NCI-H345 treated with DMSO at 0.1 percent for 48 hours (cell line): ENCODE measurements at regions not wholly inside any gene's neighbourhood (a gene's known extent, or its start where the extent isn't known, plus 50 kb on each side); places are given as distances from the start of the nearest gene placed in this dataset.
"Not testable (repeated sequence)": the region's sequence is repeated elsewhere in the genome, so short reads cannot be mapped to it uniquely, and the experiment has no call there.

Experiments used
- DNase-seq: peaks from one replicate; lab custom pipeline; 2025; ENCODE audit not compliant: unreplicated experiment; lab: John Stamatoyannopoulos, UW

GRCh38 chr19:33866696-33867095 is 70.0 kb downstream of the KCTD15 start:
- DNase-seq, result no peak

- no peak for DNase-seq
Measured at GRCh38 chr19:33868076-33868735, 71.5 kb downstream of the KCTD15 start.

GRCh38 chr19:33868788-33869412 is 72.2 kb downstream of the KCTD15 start:
- no peak for DNase-seq

- not testable (repeated sequence) for DNase-seq
Measured at GRCh38 chr19:33870298-33870932, 73.7 kb downstream of the KCTD15 start.

- DNase-seq, result no peak
Measured at GRCh38 chr19:33871605-33872004, 74.9 kb downstream of the KCTD15 start.

- no peak for DNase-seq
Measured at GRCh38 chr19:33872445-33873320, 76.0 kb downstream of the KCTD15 start.

GRCh38 chr19:33875071-33875470 is 78.4 kb downstream of the KCTD15 start:
- no peak for DNase-seq

GRCh38 chr19:33876192-33876591 is 79.5 kb downstream of the KCTD15 start:
- DNase-seq, result no peak

- no peak for DNase-seq
Measured at GRCh38 chr19:33878030-33878544, 81.4 kb downstream of the KCTD15 start.

GRCh38 chr19:33878910-33879810 is 82.5 kb downstream of the KCTD15 start:
- no peak for DNase-seq

- no peak for DNase-seq
Measured at GRCh38 chr19:33879818-33880575, 83.3 kb downstream of the KCTD15 start.

GRCh38 chr19:33883859-33884519 is 87.3 kb downstream of the KCTD15 start:
- DNase-seq, result no peak

GRCh38 chr19:33885236-33885635 is 88.6 kb downstream of the KCTD15 start:
- DNase-seq, result no peak

- no peak for DNase-seq
Measured at GRCh38 chr19:33887891-33888290, 91.2 kb downstream of the KCTD15 start.

GRCh38 chr19:33888665-33889064 is 92.0 kb downstream of the KCTD15 start:
- no peak for DNase-seq

GRCh38 chr19:33890569-33890968 is 93.9 kb downstream of the KCTD15 start:
- DNase-seq, result no peak

GRCh38 chr19:33891773-33892172 is 95.1 kb downstream of the KCTD15 start:
- DNase-seq, result no peak

GRCh38 chr19:33894787-33895186 is 98.1 kb downstream of the KCTD15 start:
- no peak for DNase-seq

GRCh38 chr19:33895366-33895765 is 98.7 kb downstream of the KCTD15 start:
- no peak for DNase-seq
